ENCODE measurements at regions not wholly inside any gene's neighbourhood (a gene's known extent, or its start where the extent isn't known, plus 50 kb on each side); places are given as distances from the start of the nearest gene placed in this dataset.
A peak's percentile ranks its signal among the peaks of the same experiment; 100 is the strongest.
"Not testable (repeated sequence)": the region's sequence is repeated elsewhere in the genome, so short reads cannot be mapped to it uniquely, and the experiment has no call there.

GRCh38 chr14:101616202-101616601 lies 54.9 kb downstream of the DIO3 start:
- no peak for DNase-seq

DNA sequence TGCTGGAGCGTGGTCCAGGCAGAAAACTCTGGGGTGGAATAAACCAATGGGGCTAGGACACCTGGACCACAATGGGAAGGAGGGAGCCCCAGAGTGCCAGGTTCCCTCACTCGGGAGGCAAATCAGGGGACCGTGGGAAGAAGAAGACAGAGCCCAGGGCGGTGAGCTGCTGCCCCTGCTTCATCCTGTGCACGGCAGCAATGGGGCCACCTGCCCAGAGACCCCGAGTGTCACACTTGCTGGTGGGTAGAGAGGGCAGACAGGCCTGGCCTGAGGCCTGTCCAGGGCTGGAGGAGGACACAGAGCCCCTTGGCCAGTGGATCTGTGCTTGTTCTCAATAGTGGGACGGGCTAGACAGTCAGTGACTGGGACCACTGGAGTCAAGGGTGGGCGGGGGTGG lies 58.2 kb downstream of the DIO3 start:
- DNase-seq: no peak

GRCh38 chr14:101620031-101620788 lies 58.9 kb downstream of the DIO3 start:
- DNase-seq: no peak

DNA sequence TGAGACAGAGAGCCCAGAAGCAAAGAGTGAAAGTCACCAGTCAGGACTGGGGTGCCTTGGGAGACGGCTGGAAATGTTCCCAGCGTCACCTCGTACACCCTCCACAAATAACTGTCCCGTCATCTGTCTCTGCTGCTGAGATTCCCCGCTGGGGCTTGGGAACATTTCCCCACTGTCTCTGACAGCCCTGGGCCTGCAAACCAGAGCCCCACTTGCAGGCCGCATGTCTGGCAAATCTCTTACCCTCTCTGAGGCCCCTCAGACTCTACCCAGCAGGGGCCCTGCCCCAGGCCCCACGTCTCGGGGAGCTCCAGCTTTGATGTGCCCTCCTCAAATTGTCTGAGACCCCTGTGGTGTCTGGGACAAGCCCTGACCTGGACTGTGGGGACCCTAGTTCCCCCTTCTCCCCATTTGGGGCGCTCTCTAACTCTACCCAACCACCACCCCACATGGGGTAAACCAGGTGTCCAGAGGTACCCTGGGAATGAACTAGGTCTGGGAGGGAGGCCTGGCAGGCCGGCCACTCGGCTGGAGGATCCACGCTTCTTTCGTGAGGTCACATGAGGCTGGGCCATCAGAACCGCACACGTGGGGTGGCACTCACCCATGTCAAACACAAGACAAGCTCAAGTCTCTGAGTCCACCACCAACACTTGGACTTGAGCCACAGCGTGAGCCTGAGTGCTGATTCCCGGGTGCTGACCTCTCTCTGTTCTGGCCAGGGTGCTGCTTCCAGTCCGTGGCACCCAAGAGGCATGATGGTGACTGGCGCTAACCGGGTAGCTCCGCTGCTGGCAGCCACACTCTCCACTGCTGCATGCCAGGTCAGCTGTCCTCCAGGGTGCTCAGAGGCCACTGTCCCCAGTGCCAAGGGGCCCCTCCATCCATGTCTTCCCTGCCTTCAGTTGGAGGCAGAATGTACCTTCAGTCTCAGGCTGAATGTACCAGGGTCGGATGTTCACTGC lies 59.8 kb downstream of the DIO3 start:
- no peak for DNase-seq

DNA sequence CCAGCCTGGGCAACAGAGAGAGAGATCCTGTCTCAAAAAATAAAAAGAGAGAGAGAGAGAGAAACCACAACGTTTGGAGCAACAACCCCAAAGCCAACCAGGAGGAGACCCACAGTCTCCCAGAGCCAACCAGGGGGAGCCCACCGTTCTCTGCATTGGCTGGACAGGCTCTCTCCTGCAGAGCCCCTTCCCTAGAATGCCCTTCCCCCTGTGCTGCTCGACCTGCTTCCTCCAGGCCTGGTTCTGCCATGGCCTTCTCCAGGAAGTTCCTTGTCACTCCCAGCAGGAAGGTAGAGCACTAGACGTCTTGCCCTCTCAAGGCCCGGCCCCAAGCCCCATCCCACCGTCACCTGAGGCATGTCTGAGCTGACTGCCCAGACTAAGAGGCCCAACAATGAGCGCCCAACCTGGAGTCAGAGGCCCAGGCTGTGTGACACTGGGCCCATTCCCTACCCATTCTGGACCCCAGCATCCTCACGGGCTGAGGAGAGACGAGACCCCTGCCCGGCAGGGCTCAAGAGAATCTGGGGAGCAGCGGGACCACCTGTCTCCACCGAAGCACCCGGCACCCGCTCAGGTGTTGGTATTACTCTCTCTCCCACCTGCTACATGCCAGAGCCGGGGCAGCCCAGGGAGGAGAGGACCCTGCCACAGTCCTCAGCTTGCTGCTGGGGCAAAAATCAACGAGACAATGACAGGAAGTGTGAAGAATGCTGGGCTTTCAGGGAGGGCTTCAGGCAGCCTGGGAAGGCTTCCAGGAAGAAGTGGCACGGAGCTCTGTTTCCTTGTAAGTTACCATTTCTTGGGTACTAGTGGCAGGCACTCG lies 61.2 kb downstream of the DIO3 start:
- no peak for DNase-seq

GRCh38 chr14:101623077-101623372 lies 61.7 kb downstream of the DIO3 start:
- no peak for DNase-seq

DNA sequence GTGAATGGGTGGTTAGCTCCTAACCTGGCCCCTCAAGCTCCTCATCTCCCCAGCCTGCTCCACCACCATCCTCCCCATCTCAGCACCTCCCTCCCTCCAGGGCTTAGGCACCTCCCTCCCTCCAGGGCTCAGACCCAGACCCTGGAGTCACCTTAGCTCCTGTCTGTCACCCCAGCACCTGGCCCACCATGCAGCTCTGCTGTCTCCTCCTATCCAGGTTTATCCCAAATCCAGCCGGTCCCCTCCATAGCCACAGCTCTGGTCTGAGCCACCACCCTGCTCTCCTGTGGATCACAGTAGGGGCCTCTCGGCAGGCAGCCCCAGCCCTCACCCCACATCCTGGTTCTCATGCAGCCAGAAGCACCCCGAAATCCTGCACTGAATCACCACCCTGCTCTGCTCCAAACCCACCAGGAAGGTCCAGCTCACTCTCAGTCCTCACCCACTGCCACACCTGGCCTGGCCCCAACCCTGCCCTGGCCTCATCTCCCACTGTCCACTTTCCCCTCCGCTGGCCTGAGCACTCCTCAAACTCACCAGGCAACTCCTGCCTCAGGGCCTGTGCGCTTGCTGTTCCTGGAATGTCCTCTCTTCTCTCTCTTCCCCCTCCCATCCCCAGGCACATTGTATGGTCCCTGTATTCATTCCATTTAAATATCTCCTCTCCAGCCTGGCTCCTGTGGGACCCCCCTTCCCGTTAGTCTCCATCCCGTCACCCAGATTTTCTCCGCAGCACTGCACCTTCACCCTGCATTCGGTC lies 62.6 kb downstream of the DIO3 start:
- DNase-seq: no peak

GRCh38 chr14:101624536-101624935 lies 63.2 kb downstream of the DIO3 start:
- DNase-seq: no peak

DNA sequence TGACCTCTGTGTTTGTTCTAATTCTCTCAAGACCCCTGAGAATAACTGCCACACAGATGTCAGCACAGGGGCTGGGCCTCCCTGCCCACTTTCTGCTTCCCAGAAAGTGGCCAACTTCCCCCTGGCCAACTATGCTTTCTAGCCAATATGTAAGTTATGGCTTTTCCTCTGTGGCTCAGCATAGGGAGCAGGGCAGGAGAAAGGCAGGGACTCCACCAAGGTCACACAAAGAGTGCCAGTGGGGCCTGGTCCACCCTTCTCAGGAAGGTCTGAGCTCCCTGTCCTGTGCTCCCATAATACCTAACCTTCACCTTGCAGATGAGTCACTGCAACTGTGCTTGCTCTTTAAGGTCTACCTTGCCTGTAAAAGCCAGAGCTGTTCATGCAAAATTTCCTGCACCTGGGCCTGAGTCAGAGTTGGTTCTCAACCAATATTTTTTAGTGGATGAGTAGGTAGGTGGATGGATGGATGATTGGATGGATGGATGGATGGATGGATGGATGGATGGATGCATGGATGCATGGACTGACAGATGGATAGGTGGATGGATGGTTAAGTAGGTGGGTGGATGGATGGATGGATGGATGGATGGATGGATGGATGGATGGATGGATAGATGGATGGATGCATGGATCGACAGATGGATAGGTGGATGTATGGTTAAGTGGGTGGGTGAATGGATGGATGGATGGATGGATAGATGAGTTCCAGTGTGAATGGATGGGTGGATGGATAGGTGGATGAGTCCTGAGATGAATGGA lies 64.2 kb downstream of the DIO3 start:
- no peak for DNase-seq

GRCh38 chr14:101626331-101626730 lies 65.0 kb downstream of the DIO3 start:
- DNase-seq: no peak

GRCh38 chr14:101627915-101628262 lies 66.6 kb downstream of the DIO3 start:
- DNase-seq: no peak

GRCh38 chr14:101628471-101628966 lies 67.2 kb downstream of the DIO3 start:
- DNase-seq: peak; percentile 59

GRCh38 chr14:101628975-101629374 lies 67.7 kb downstream of the DIO3 start:
- no peak for DNase-seq

GRCh38 chr14:101630056-101630965 lies 69.0 kb downstream of the DIO3 start:
- DNase-seq: no peak

DNA sequence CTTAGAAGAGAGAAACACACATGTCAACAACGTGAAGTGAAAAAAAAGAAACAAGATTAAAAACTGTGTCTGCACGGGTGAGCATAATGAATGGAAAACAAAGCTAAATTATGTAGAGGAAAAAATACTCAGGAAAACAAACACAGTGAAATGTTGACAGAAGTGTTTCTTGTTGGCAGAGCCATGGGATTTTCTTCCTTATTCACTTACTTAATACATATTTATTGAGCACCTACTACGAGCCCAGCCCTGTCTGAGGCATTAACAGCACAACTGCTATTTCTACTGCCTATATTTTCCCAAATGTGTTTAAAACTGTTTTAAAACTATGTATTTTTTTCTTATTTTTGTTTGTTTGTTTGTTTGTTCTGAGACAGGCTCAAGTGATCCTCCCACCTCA lies 69.9 kb downstream of the DIO3 start:
- DNase-seq: no peak

GRCh38 chr14:101631970-101632369 lies 70.7 kb downstream of the DIO3 start:
- DNase-seq: not testable (repeated sequence)

- no peak for DNase-seq
These were observed 71.2 kb downstream of the DIO3 start for GRCh38 chr14:101632520-101632919.

DNA sequence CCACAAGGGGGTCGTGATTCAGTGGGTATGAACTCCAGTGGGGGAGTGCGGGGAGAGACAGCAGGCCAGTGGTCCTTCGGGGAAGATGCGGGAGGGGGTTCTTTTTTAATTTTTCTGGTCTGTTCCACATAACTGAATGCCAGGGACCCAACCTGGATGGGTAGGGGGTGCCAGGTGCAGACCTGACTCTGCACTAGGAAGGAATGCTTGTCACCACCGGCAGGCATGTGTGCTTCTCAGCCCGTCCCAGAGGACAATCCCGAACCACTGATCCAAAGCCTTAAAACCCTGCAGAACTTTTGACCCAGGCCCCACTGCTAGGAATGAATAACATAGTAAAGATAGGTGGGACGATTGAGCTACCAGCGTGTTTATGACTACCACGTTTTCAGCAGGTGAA lies 72.0 kb downstream of the DIO3 start:
- no peak for DNase-seq

GRCh38 chr14:101634202-101634849 lies 73.0 kb downstream of the DIO3 start:
- DNase-seq: no peak

All from central memory CD4-positive, alpha-beta T cell (primary cell).